HEK293 (cell line): ENCODE measurements at regions not wholly inside any gene's neighbourhood (a gene's known extent, or its start where the extent isn't known, plus 50 kb on each side); places are given as distances from the start of the nearest gene placed in this dataset.

Experiments used
- SALL2 ChIP-seq: fragments of 450-650 bp; formaldehyde crosslinking; IDR thresholded peaks from 2 replicates; pipeline ENCODE4 v1.5.0; 2017; ENCODE audit warnings: missing biosample characterization, mild to moderate bottlenecking, missing genetic modification characterization, borderline replicate concordance
- TF ChIP-seq, protein P1 (sequence below): fragments of 450-650 bp; formaldehyde crosslinking; IDR thresholded peaks from 2 replicates; pipeline ENCODE4 v1.5.1; 2016; ENCODE audit warnings: missing biosample characterization, missing genetic modification characterization
- TF ChIP-seq, protein P2 (sequence below): fragments of 450-650 bp; formaldehyde crosslinking; IDR thresholded peaks from 2 replicates; pipeline ENCODE4 v1.5.1; 2016; ENCODE audit warnings: missing biosample characterization, missing genetic modification characterization, low read depth

DNA sequence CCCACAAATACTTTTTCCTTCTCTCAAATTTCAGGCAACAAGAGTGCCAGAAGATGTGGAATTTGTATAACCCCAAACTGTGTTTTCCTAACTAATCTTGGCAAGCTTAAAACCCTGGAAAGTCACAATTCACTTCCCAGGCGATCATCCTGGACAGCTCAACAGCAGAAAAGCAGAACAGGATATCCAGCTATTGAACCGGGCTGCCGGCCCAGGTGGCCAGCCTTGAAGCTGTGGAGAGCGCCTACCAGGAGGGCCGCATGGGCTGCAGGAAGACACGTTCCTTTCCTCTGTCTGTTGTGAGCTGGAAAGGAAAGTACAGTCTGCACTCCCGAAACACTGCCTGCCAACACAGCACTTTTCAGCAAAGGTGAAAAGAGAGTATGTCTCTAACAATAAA, 719.7 kb upstream of the MARCKS start:
- no peak for TF ChIP-seq SALL2 (tag by site-specific recombination)
- TF ChIP-seq, protein P1, sequence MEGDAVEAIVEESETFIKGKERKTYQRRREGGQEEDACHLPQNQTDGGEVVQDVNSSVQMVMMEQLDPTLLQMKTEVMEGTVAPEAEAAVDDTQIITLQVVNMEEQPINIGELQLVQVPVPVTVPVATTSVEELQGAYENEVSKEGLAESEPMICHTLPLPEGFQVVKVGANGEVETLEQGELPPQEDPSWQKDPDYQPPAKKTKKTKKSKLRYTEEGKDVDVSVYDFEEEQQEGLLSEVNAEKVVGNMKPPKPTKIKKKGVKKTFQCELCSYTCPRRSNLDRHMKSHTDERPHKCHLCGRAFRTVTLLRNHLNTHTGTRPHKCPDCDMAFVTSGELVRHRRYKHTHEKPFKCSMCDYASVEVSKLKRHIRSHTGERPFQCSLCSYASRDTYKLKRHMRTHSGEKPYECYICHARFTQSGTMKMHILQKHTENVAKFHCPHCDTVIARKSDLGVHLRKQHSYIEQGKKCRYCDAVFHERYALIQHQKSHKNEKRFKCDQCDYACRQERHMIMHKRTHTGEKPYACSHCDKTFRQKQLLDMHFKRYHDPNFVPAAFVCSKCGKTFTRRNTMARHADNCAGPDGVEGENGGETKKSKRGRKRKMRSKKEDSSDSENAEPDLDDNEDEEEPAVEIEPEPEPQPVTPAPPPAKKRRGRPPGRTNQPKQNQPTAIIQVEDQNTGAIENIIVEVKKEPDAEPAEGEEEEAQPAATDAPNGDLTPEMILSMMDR = no peak
- TF ChIP-seq, protein P2, sequence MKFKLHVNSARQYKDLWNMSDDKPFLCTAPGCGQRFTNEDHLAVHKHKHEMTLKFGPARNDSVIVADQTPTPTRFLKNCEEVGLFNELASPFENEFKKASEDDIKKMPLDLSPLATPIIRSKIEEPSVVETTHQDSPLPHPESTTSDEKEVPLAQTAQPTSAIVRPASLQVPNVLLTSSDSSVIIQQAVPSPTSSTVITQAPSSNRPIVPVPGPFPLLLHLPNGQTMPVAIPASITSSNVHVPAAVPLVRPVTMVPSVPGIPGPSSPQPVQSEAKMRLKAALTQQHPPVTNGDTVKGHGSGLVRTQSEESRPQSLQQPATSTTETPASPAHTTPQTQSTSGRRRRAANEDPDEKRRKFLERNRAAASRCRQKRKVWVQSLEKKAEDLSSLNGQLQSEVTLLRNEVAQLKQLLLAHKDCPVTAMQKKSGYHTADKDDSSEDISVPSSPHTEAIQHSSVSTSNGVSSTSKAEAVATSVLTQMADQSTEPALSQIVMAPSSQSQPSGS (tag by site-specific recombination) = no peak
